GM20000 (cell line): ENCODE measurements at regions not wholly inside any gene's neighbourhood (a gene's known extent, or its start where the extent isn't known, plus 50 kb on each side); places are given as distances from the start of the nearest gene placed in this dataset.

Experiments
- DNase-seq: peaks from one replicate; pipeline ENCODE4 v3.0.0; 2012; ENCODE audit warnings: low spot score
- CTCF ChIP-seq: IDR thresholded peaks from 2 replicates; pipeline ENCODE4 v1.5.1; 2012; ENCODE audit warnings: mild to moderate bottlenecking, control low read depth; ENCODE audit errors: extremely low read depth, missing control alignments

- no peak for TF ChIP-seq CTCF
- no peak for DNase-seq
These were observed 462.6 kb upstream of the MAF start for GRCh38 chr16:80063031-80063712.

GRCh38 chr16:80062361-80063030 is 462.0 kb upstream of the MAF start:
- TF ChIP-seq CTCF: no peak
- DNase-seq: no peak

GRCh38 chr16:80060470-80060869 is 459.9 kb upstream of the MAF start:
- no peak for DNase-seq
- no peak for TF ChIP-seq CTCF

GRCh38 chr16:80059836-80060235 is 459.3 kb upstream of the MAF start:
- TF ChIP-seq CTCF: no peak
- DNase-seq: no peak

GRCh38 chr16:80058214-80058613 is 457.7 kb upstream of the MAF start:
- no peak for DNase-seq

GRCh38 chr16:80056324-80056723 is 455.8 kb upstream of the MAF start:
- TF ChIP-seq CTCF: no peak
- no peak for DNase-seq

More at GRCh38 chr16:80058214-80058613, 457.7 kb upstream of the MAF start:
- TF ChIP-seq CTCF: no peak

DNA sequence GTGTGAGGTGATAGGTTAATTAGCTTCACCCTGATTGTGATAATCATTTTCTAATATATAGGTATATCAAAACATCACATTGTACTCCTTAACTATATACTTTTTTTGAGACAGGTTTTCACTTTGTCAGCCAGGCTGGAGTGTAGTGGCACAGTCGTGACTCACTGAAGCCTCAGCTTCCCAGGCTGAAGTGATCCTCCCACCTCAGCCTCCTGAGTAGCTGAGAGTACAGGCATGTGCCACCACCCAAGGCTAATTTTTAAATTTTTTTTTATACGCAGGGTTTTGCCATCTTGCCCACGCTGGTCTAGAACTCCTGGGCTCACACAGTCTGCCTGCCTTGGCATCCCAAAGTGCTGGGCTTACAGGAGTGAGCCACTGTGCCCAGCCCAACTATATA is 455.3 kb upstream of the MAF start:
- TF ChIP-seq CTCF: no peak
- DNase-seq: no peak
